Right hindlimb (tissue), 1 donor: ENCODE measurements at regions not wholly inside any gene's neighbourhood (a gene's known extent, or its start where the extent isn't known, plus 50 kb on each side); places are given as distances from the start of the nearest gene placed in this dataset.
"Not testable (repeated sequence)": the region's sequence is repeated elsewhere in the genome, so short reads cannot be mapped to it uniquely, and the experiment has no call there.

Source experiments
- DNase-seq: peaks from one replicate; pipeline ENCODE4 v3.0.0-alpha.2; 2018

DNA sequence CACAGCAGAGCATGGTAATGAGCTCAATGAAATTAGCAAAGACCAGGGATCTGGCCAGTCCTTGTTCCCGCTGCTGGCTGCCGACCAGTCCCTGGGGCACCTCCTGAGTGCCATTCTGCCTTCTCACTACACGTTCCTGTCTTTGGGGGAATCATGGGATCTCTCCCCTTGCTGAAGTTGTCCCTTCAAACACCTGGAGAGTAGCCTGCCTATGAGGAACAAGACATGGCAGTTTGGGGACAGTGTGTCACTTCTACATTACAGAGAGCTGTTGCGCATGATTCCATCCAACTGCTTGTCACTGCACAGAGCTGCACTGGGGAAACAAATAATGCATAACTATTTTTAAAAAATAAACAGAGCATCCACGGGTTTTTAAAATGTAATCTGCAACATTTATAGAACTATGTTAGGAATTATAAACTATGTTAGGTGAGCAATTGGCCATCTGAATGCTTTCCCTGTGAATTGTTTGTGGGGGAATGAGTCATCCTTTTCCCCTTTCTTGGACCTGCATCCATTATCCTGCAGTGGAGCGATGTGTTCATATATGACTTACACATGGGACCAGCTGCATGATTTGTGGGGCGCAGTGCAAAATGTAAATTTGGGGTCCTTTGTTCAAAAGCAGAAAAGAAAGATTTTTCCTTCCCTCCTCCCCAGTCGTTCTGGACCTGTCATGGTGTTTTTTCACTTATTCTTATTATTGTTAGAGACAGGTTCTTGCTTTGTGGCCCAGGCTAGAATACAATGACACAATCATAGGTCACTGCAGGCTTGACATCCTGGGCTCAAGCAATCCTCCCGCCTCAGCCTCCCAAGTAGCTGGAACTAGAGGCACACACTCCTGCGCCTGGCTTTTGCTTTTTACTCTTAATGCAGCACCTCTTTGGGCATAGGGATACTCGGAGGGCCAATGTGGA is 115.0 kb upstream of the TBL1X start:
- DNase-seq = no peak

DNA sequence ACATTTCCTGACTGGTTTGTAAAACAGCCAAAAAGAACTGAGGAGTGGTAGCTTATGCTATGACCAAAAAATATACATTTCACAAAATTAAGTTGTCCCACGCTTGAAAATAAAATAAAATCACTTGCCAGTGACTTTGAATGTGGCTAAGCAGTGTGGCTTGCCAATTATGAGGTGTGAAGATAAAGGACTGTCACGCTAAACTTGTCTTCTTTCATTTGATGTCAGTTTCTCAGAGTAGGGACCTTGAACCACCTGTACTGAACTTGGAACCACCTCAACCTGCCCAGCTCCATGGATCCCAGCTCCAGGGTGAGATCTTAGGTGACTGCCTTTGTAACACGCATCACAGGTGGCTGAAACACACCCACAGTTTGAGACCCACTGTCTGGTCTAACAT is 113.7 kb upstream of the TBL1X start:
- DNase-seq = no peak

DNA sequence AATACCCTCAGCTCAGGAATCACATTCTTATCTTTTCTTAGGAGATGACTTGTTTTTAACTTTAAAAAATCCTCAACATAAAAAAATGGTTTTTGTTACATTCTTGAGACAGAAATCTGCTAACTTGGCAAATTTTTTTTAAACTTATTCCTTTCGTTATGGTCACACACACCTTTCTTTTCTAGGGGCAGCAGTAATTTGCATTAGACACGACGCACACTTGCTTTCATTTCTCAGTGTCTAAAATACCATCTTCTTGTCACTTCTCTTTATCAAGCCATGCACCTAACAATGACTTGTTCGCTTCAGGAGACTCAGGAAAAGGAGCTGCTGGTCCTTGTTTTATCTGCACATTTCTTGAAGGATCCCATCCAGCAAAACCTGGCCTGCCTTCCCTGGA is 112.6 kb upstream of the TBL1X start:
- no peak for DNase-seq

DNA sequence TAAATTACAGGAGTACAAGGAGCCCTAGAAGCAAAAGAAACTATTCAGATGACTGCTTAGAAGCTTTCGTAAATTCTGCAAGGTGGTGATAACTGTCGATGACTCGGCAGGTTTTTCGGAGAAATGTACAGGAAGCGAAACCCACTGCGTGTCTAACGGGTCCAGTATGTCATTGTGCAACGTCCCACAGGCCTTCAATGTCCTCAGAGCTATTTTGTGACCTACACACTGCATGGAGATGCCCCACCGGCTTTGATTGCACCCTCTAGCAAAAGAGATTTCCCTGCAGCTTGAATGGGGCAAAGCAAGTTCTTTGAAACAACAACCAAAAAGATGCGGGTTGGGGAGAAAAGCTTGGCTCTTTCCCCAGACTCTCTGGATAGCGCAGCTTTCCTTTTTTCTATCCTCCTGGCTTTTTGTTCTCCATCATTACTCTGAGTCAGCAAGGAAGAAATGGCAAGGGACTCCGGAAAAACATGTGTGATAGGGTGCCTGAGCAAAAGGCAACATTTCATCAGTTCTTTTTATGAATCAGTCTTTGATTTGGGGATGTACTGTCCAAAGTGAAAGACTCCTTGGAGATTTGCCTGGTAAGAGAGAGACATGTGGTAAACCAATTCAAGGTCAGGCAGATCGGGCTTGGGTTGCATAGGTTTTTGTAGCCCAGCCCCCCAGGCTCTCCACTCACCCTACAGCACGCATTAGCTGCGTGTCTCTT is 112.0 kb upstream of the TBL1X start:
- no peak for DNase-seq

GRCh38 chrX:9354918-9355317 is 109.9 kb upstream of the TBL1X start:
- no peak for DNase-seq

GRCh38 chrX:9355739-9356138 is 109.1 kb upstream of the TBL1X start:
- DNase-seq = no peak

- no peak for DNase-seq
Measured at GRCh38 chrX:9356846-9357245, 108.0 kb upstream of the TBL1X start.

DNA sequence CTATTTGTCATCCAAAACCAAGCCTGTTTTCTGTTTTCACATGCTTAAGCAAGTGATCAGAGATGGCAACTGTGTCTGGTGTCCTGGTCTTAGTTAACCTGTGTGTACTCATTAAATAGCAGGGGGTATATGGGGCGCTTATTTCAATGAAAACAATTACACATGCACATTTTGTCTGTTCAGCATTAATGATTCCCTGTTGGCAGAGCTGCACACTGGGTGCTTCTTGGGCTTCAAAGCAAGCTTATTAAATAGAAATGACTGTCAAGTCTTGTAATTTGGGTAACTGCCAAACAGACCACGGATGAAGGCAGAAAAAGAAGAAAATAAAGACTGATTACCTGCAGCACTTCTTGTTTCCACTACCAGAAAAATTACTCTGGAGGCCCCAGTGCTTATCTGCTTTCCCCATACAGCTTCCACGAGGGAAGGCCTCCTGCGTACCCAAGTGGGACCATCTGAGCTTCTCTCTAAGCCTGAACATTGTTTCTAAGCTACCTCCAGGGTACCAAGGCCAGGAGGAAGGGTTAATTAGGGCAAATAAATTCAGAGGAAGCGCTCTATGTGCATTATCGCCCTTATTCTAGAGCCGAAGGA is 107.2 kb upstream of the TBL1X start:
- DNase-seq = no peak

- peak; percentile 37 for DNase-seq
Measured at GRCh38 chrX:9362363-9362928, 102.4 kb upstream of the TBL1X start.

DNA sequence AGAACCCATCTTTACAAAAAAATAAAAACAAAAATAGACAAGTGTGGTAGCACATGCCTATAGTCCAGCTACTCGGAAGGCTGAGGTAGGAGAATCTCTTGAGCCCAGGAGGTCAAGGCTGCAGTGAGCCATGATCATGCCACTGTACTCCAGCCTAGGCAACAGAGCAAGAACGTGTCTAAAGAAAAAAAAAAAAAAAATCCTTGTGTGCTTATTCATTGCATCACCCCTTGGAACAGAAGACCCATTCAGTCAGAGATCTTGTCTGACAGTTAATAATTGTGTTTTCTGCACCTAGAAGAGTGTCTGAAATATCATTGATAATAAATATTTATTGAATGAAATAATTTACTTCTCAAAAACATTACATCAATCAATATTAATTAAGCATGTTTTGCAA is 97.4 kb upstream of the TBL1X start:
- DNase-seq = no peak

- no peak for DNase-seq
Measured at GRCh38 chrX:9368262-9368661, 96.6 kb upstream of the TBL1X start.

GRCh38 chrX:9369802-9370291 is 95.0 kb upstream of the TBL1X start:
- peak; percentile 25 for DNase-seq

DNA sequence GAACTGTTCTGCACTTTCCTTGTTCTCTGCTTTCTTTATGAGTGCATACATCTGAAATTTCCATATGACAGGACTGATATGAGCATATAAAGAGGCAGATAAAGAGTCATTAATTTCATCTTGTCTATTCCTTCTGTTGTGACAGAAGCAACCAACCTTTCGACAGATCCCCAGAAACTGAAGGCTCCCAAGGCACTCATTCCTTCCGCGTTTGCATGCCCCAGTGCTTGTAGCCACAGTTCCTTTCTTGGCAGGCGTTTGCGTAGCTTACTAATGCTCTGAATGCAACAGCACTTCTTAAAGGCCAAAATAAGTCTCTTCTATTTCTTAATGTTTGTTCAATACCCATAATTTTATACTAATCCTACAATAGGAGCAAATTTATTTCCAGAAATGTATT is 94.0 kb upstream of the TBL1X start:
- DNase-seq = no peak

DNA sequence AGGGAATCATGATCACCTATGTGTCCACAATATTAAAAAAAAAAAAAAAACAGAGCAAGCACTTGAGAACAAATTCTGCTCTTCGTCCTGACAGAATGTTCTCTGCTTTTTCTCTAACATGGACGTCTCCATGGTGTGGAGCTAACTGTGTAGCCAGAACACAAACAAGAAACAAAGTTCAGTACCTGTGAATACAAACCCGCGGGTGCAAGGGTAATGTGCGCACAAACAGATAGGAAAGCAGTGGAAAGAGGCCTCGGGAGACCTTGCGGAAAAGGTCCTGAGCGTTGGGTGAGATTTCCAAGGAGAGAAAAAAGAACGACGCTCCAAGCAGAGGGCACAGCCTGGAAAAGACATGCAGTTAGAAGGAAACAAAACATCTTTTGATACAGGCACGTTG is 92.0 kb upstream of the TBL1X start:
- no peak for DNase-seq

DNA sequence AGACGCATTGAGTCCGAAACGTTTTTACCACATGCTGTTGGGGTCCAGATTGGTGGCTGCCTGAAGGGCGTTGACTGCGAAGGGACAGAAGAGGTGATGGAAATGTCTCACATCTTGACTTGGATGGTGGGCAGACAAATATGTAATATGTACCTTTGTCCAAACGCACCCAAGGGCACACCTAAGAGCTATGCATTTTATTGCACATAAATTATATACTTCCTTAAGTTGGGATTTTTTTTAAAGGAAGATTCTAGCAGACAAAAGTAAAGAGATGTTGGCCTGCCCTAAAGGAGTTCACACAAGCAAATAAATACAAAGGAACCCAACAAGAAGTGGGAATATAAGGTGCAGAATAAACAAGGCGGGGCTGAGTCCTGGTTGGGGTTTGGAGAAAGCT is 91.1 kb upstream of the TBL1X start:
- no peak for DNase-seq

DNA sequence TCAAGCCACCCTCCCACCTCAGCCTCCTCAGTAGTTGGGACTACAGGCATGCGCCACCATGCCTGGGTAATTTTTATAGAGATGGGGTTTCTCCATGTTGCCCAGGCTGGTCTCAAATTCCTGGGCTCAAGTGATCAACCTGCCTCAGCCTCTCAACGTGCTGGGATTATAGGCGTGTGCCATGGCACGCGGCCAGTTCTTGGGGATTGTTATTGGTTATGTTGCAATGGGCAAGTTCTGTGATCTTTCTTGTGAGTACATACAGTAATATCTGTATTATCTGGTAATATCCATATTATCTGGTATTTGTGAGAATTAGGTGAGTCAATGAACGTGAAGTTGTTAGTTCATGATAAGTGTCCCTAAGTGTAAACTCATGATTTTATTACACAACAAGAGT is 90.3 kb upstream of the TBL1X start:
- no peak for DNase-seq

GRCh38 chrX:9376111-9376510 is 88.7 kb upstream of the TBL1X start:
- no peak for DNase-seq

DNA sequence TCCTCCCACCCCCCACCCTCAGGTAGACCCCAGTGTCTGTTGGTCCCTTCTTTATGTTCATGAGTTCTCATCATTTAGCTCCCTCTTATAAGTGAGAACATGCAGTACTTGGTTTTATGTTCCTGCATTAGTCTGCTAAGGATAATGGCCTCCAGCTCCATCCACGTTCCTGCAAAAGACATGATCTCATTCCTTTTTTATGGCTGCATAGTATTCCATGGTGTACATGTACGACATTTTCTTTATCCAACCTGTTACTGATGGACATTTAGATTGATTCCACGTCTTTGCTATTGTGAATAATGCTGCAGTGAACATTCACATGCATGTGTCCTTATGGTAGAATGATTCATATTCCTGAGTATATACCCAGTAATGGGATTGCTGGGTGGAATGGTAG is 87.6 kb upstream of the TBL1X start:
- DNase-seq = not testable (repeated sequence)

GRCh38 chrX:9378980-9379696 is 85.7 kb upstream of the TBL1X start:
- no peak for DNase-seq

DNA sequence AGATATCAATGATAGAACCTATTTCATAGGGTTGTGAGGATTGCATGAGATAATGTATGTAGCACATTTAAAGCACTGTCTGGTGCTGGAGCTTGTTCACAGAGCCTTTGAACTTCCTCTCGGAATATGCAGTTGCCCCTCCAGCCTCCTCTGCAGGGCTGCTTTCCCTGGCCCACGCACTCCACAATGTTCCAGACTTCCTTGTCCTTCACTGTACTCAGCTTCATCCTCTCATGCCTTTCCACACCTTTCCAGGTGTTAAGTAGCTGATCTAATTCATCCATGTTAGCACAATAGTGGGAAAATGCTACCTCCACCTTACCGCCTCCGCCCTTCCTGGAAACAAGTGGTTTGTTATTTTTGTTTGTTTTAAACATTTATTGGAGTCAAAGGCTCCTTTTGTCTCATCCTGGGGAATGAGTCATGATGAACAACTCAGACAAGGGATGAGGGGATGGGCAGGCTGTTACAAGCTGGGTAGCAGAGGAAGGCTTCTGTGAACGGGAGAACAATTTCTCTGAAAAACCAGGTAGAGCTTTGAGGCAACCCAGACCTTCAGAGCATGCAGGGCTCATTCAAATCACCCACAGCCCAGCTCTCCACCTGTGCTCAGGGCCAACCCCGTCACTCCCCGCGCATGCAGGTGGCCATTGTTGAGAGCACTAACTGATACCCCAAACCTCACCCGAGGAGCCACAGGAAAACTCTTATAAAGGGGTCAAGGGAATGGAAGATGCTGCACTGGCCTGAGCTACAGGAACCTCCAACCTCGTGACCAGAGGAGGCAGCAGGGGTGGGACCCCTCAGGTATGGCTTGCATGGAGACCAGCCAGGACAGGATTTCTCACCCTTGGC is 84.9 kb upstream of the TBL1X start:
- no peak for DNase-seq

GRCh38 chrX:9383655-9384054 is 81.2 kb upstream of the TBL1X start:
- DNase-seq = no peak

DNA sequence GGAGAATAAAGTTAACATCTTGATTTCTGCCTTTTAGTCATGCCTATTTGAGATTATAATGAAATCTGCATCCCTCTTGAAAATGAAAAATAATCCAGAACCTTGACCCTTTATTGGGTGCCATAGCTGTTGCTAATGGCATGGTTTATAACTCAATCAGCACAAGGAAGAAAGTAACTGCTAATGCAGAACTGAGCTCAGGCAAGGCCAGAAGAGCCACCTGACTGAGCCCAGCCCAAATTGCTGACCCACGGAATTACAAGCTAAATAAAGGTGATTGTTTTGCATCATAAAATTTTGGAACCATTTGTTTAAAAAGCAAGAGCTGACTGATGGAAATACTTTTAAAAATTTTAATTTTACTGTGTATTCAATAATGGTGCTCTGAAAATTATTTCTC is 76.4 kb upstream of the TBL1X start:
- no peak for DNase-seq
